T47D (cell line): ENCODE measurements at regions not wholly inside any gene's neighbourhood (a gene's known extent, or its start where the extent isn't known, plus 50 kb on each side); places are given as distances from the start of the nearest gene placed in this dataset.
A peak's percentile ranks its signal among the peaks of the same experiment; 100 is the strongest.

ENCODE experiments used
- DNase-seq, 2 experiments: peaks; one replicate each; pipeline versions ENCODE4 v3.0.0 to v3.0.0-alpha.2; 2011 to 2012; ENCODE audit warnings: low read depth in 1 of 2, low spot score in 1 of 2
- JUND ChIP-seq: IDR thresholded peaks from 2 replicates; pipeline ENCODE4 v1.6.1; 2012; ENCODE audit warnings: low read depth
- in situ Hi-C: cut with HindIII; loops from 2 replicates; pipeline ENCODE4 v1.10.0; 2016; ENCODE audit warnings: low sequenced_read_pairs, low pct_unique_long_range_greater_than_20kb

GRCh38 chr20:48115502-48115901, 330.2 kb upstream of the SULF2 start:
- TF ChIP-seq JUND: no peak
- in situ Hi-C loops: no loop called here
- DNase-seq: no peak

- DNase-seq: no peak
- in situ Hi-C loops: no loop called here
- no peak for TF ChIP-seq JUND
These were observed 322.3 kb upstream of the SULF2 start for GRCh38 chr20:48107560-48107959.

GRCh38 chr20:48106428-48106827, 321.1 kb upstream of the SULF2 start:
- no peak for DNase-seq

GRCh38 chr20:48105526-48105925, 320.2 kb upstream of the SULF2 start:
- in situ Hi-C loops: no loop called here
- TF ChIP-seq JUND: no peak
- DNase-seq: no peak

More at GRCh38 chr20:48106428-48106827, 321.1 kb upstream of the SULF2 start:
- TF ChIP-seq JUND: no peak
- in situ Hi-C loops: no loop called here

GRCh38 chr20:48102931-48103660, 317.8 kb upstream of the SULF2 start:
- no peak for DNase-seq
- TF ChIP-seq JUND: no peak
- in situ Hi-C loops: no loop called here

GRCh38 chr20:48102076-48102787, 317.0 kb upstream of the SULF2 start:
- no peak for TF ChIP-seq JUND
- in situ Hi-C loops: no loop called here

GRCh38 chr20:48100483-48100882, 315.2 kb upstream of the SULF2 start:
- no peak for TF ChIP-seq JUND
- in situ Hi-C loops: no loop called here
- no peak for DNase-seq

More at GRCh38 chr20:48102076-48102787, 317.0 kb upstream of the SULF2 start:
- peak in 1 of 2 experiments; percentile 44 for DNase-seq

GRCh38 chr20:48098866-48099265, 313.6 kb upstream of the SULF2 start:
- TF ChIP-seq JUND: no peak
- DNase-seq: no peak
- in situ Hi-C loops: no loop called here

- no peak for TF ChIP-seq JUND
- in situ Hi-C loops: no loop called here
- DNase-seq: peak in 1 of 2 experiments; percentile 37
These were observed 312.8 kb upstream of the SULF2 start for GRCh38 chr20:48098099-48098498.

- no peak for TF ChIP-seq JUND
- DNase-seq: no peak
- in situ Hi-C loops: no loop called here
These were observed 311.9 kb upstream of the SULF2 start for GRCh38 chr20:48096957-48097890.

- no peak for TF ChIP-seq JUND
- in situ Hi-C loops: no loop called here
- no peak for DNase-seq
These were observed 311.1 kb upstream of the SULF2 start for GRCh38 chr20:48096212-48096875.

- DNase-seq: no peak
- TF ChIP-seq JUND: no peak
- in situ Hi-C loops: no loop called here
These were observed 309.7 kb upstream of the SULF2 start for GRCh38 chr20:48094944-48095343.
